BE2C (cell line): ENCODE measurements at regions not wholly inside any gene's neighbourhood (a gene's known extent, or its start where the extent isn't known, plus 50 kb on each side); places are given as distances from the start of the nearest gene placed in this dataset.

ENCODE experiments used
- DNase-seq: peaks from one replicate; pipeline ENCODE4 v3.0.0-alpha.2; 2020
- H3K27me3 ChIP-seq: fragments of 250-450 bp; sonication (Bioruptor Pico); 2 replicates; pipeline ENCODE4 v1.5.1; 2020; ENCODE audit warnings: mild to moderate bottlenecking
- H3K36me3 ChIP-seq: fragments of 250-450 bp; sonication (Bioruptor Pico); 2 replicates; pipeline ENCODE4 v1.5.1; 2020; ENCODE audit warnings: mild to moderate bottlenecking
- H3K4me1 ChIP-seq: fragments of 250-450 bp; sonication (Bioruptor Pico); 2 replicates; pipeline ENCODE4 v1.5.1; 2020
- H3K4me3 ChIP-seq: 2 replicates; pipeline ENCODE4 v1.5.1; 2011; ENCODE audit warnings: low read depth, low read length
- H3K9me3 ChIP-seq: fragments of 250-450 bp; sonication (Bioruptor Pico); 2 replicates; pipeline ENCODE4 v1.5.1; 2020
- CTCF ChIP-seq: IDR thresholded peaks from 2 replicates; pipeline ENCODE4 v1.5.1; 2012; ENCODE audit warnings: mild to moderate bottlenecking, low read depth, low read length

GRCh38 chr2:143819190-143819735, 690.0 kb downstream of the ARHGAP15 start:
- DNase-seq: no peak
- no peaks in the 10 kb centered on the region for H3K27me3 ChIP-seq
- H3K4me1 ChIP-seq: no peaks in the 10 kb centered on the region
- H3K9me3 ChIP-seq: no peaks in the 10 kb centered on the region
- TF ChIP-seq CTCF: no peak
- H3K4me3 ChIP-seq: no peak overlapping the region
- H3K36me3 ChIP-seq: no peaks in the 10 kb centered on the region
